ENCODE measurements at regions not wholly inside any gene's neighbourhood (a gene's known extent, or its start where the extent isn't known, plus 50 kb on each side); places are given as distances from the start of the nearest gene placed in this dataset.
"Not testable (repeated sequence)": the region's sequence is repeated elsewhere in the genome, so short reads cannot be mapped to it uniquely, and the experiment has no call there.

DNA sequence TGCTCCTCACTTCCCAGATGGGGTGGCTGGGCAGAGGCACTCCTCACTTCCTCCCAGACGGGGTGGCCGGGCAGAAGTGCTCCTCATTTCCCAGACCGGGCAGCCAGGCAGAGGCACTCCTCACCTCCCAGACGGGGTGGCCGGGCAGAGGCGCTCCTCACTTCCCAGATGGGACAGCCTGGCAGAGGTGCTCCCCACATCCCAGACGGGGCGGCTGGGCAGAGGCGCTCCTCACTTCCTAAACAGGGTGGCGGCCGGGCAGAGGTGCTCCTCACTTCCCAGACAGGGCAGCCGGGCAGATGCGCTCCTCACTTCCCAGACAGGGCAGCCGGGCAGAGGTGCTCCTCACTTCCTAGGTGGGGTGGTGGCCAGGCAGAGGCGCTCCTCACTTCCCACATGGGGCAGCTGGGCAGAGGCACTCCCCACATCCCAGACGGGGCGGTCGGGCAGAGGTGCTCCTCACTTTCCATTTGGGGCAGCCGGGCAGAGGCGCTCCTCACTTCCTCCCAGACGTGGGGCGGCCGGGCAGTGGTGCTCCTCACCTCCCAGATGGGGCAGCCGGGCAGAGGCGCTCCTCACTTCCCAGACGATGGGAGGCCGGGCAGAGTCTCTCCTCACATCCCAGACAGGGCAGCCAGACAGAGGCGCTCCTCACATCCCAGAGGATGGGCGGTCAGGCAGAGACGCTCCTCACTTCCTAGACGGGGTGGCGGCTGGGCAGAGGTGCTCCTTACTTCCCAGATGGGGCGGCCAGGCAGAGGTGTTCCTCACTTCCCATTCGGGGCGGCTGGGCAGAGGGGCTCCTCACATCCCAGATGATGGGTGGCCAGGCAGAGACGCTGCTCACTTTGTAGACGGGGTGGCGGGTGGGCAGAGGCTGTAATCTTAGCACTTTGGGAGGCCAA, 274.5 kb downstream of the LIPI start:
- H3K4me3 ChIP-seq (ENCODE audit: low read depth, low read length); DNase-seq (ENCODE audit: low read depth): not testable (repeated sequence)

DNA sequence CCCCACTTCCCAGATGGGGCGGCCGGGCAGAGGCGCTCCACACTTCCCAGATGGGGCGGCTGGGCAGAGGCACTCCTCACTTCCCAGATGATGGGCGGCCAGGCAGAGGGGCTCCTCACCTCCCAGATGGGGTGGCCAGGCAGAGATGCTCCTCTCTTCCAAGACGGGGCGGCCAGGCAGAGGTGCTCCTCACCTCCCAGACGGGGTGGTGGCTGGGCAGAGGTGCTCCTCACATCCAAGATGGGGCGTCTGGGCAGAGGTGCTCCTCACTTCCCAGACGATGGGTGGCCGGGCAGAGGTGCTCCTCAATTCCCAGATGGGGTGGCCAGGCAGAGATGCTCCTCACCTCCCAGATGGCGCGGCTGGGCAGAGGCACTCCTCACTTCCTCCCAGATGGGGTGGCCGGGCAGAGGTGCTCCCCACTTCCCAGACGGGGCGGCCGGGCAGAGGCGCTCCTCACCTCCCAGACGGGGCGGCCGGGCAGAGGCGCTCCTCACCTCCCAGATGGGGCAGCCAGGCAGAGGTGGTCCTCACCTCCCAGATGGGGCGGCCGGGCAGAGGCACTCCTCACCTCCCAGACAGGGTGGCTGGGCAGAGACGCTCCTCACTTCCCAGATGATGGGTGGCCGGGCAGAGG, 275.2 kb downstream of the LIPI start:
- not testable (repeated sequence) for DNase-seq (ENCODE audit: low read depth)

DNA sequence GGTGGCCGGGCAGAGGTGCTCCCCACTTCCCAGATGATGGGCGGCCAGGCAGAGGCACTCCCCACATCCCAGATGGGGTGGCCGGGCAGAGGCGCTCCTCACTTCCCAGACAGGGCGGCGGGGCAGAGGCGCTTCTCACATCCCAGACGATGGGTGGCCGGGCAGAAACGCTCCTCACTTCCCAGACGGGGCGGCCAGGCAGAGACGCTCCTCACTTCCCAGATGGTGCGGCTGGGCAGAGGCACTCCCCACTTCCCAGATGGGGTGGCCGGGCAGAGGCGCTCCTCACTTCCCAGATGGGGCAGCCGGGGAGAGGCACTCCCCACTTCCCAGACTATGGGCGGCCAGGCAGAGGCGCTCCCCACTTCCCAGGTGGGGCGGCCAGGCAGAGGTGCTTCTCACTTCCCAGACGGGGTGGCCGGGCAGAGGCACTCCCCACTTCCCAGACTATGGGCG, 275.8 kb downstream of the LIPI start:
- not testable (repeated sequence) for H3K4me3 ChIP-seq (ENCODE audit: low read depth, low read length); DNase-seq (ENCODE audit: low read depth)

More for the DNA sequence above, 275.2 kb downstream of the LIPI start:
- not testable (repeated sequence) for H3K4me3 ChIP-seq (ENCODE audit: low read depth, low read length)

DNA sequence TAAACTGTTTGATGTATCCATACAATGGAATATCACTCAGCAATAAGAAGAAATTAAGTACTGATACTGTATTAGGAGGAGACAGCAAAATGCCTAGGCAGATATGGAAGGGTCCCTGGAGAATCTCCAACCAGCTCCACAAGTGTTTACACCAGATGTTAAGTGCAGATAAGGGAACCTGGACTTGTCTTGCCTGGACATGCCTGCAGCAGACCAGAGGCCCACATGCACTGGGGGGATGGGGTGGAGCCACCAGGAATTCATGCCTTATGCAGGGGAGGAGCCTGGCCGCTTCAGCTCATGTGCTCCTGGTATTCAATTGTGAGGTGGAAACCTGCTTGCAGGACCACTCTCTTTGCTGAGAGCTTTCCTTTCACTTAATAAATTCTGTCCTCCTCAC, 287.6 kb downstream of the LIPI start:
- H3K4me3 ChIP-seq (ENCODE audit: low read depth, low read length); DNase-seq (ENCODE audit: low read depth): not testable (repeated sequence)

DNA sequence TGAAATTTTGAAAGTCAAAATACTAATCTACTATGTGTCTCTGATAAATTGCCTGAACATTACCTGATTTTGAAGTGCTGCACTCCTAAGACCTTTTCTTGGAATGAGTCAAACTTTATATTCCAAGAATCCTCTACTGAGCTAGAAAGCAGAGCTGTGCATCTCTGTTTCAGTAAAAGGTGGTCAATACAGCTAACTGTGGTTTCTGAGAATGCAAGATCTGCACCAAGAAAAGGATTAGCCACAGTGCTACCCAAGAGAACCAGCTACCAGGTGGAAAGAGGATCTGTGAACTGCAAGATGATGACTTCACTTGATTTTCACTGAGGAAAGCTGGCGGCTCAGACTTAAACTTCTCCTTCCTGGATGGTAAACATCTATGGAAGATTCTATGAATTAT, 289.3 kb downstream of the LIPI start:
- H3K4me3 ChIP-seq (ENCODE audit: low read depth, low read length); DNase-seq (ENCODE audit: low read depth): not testable (repeated sequence)

DNA sequence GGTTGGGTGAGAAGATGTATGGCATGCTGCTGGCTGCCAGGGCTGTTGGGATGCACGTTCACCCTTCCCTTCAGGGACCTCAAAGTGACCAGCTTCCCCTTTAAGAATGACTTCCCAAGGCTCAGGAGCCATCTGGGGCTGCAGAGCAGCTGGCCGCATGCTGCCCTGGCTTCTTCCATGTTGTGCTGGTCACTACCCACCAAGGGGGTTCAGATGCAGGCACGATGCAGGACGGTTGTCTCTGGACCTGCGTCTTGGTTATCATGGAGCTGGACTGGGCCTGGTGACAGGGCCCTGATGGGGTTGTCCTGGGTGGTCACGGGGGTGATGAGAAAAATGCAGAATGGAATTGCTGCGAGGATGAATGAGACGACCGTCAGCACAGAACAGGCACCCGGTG, 297.8 kb downstream of the POTED start:
- not testable (repeated sequence) for DNase-seq (ENCODE audit: low read depth); H3K4me3 ChIP-seq (ENCODE audit: low read depth, low read length)

DNA sequence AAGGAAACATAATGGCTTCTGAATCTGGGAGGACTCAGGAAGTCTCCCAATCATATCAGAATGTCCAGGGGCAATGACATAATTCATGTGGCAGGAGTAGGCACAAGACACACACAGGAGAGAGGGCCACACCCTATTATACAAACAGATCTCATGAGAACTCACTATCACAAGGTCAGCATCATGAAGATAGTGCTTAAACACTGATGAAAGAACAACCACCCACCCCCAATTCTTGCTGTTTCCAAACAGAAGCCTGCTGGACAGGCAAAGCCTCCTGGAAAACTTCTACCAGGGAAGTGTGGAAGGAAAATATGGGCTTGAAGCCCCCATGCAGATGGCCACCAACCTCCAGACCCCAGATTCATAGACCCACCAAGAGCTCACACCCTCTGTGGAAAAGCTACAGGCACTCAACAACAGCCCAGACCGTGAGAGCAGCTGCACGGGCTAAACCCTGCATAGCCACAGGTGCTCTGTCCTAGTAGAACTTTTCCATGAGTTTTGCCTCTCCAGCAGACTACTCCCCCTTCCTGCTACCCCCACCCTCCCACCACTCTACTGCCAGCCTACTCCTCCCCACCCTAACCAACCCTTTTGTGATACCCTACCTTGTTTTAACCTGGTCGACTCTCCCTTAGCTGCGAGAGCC, 287.1 kb downstream of the POTED start:
- not testable (repeated sequence) for DNase-seq (ENCODE audit: low read depth); H3K4me3 ChIP-seq (ENCODE audit: low read depth, low read length)

DNA sequence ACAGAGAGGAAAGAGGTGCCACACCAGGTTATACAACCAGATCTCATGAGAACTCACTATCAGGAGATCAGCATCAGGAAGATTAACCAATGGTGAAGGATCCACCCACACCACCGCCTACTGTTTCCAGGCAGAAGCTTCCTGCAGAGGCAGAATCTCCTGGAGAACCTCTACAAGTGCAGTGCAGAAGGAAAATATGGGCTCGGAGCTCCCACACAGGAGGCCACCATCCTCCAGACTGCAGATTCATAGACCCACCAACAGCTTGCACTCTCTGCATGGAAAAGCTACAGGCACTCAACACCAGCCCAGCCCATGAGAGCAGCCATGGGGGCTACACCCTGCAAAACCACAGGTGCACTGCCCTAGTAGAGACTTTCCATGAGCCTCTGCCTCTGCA, 284.0 kb downstream of the POTED start:
- not testable (repeated sequence) for H3K4me3 ChIP-seq (ENCODE audit: low read depth, low read length); DNase-seq (ENCODE audit: low read depth)

DNA sequence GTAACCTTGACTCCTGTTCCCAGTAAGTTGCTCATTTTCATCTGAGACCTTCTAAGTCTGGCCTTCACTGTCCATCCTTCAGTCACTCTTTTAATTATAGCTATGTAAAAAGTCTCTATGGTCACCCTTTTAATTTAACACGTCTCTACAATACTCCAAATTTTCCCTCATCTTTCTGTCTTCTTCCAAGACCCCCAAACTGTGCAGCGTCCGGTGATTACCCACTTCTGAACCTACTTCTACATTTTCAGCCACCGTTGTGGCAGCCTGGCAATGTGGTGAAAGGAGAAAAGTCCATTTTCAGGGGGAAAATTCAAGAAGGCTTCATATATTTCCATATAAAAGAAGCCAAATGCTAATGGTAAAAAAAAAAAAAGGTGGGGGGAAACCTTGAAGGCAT, 283.4 kb downstream of the POTED start:
- DNase-seq (ENCODE audit: low read depth); H3K4me3 ChIP-seq (ENCODE audit: low read depth, low read length): not testable (repeated sequence)

DNA sequence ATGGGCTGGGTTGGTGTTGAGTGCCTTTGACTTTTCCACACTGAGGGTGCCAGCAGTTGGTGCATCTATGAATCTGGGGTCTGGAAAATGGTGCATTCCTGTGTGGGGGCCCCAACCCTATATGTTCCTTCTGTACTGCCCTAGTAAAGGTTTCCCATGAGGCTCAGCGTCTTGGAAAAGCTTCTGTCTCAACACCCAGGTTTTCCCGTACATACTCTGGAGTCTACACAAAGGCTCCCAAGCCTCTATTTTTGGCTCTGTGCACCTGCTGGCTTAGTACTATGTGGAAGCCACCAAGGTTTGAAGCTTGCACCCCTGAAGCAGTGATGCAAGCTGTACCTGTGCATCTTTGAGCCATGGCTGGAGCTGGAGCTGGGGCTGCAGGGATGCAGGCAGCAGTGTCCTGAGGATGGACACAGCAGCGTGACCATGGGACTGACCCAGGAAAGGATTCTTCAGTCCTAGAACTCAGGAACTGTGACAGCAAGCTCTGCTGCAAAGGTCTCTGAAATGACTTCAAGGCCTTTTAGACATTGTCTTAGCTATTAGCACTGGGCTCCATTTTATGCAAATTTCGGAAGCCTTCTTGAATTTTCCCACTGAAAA, 282.7 kb downstream of the POTED start:
- DNase-seq (ENCODE audit: low read depth); H3K4me3 ChIP-seq (ENCODE audit: low read depth, low read length): not testable (repeated sequence)

DNA sequence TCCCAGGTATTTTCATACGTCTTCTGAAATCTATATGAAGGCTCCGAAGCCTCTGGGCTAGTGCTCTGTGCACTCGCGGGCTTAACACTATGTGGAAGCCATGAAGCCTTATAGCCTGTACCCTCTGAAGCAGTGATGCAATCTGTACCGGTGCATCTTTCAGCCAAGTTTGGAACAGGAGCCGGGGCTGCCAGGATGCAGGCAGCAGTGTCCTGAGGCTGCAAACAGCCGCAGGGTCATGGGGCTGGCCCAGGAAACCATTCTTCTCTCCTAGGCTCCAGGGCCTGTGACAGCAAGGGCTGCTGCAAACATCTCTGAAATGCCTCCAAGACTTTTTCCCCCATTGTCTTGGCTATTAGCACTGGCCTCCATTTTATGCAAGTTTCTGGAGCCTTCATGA, 279.6 kb downstream of the POTED start:
- not testable (repeated sequence) for DNase-seq (ENCODE audit: low read depth); H3K4me3 ChIP-seq (ENCODE audit: low read depth, low read length)

DNA sequence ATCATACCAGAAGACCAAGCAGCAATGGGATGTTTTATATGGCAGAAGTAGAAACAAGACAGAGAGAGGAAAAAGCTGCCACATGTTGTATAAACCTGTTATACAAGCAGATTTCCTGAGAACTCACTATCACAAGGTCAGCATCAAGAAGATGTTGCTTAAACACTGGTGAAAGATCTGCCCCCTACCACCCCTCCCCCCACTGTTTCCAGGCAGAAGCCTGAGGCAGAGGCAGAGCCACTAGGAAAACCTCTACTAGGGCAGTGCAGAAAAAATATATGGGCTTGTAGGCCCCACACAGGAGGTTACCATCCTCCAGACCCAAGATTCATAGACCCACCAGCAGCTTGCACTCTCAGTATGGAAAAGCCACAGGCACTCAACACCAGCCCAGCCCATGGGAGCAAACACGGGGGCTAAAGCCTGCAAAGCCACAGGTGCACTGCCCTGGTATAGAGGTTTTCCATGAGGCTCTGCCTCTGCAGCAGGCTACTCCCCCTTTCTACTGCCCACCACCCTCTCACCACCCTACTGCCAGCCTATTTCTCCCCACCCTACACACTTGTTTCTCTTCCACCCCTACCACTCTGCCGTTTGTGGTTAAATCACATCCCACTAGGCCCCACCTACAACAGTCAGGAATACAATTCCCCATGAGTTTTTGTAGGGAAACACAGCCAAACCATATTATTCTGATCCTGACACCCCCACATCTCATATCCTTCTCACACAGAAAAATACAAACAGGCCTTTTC, 274.2 kb downstream of the POTED start:
- not testable (repeated sequence) for DNase-seq (ENCODE audit: low read depth)

DNA sequence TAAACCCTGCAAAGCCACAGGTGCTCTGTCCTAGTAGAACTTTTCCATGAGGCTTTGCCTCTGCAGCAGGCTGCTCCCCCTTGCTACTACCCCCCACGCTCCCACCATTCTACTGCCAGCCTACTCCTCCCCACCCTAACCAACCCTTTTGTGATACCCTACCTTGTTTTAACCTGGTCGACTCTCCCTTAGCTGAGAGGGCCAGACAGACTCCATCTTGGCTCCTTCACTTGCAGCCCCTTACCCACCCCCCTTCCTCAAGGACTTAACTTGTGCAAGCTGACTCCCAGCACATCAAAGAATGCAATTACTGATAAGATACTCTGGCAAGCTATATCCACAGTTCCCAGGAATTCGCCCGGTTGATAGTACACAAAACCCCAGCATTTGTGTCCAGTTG, 267.9 kb downstream of the POTED start:
- H3K4me3 ChIP-seq (ENCODE audit: low read depth, low read length); DNase-seq (ENCODE audit: low read depth): not testable (repeated sequence)

More for the DNA sequence above, 274.2 kb downstream of the POTED start:
- not testable (repeated sequence) for H3K4me3 ChIP-seq (ENCODE audit: low read depth, low read length)

DNA sequence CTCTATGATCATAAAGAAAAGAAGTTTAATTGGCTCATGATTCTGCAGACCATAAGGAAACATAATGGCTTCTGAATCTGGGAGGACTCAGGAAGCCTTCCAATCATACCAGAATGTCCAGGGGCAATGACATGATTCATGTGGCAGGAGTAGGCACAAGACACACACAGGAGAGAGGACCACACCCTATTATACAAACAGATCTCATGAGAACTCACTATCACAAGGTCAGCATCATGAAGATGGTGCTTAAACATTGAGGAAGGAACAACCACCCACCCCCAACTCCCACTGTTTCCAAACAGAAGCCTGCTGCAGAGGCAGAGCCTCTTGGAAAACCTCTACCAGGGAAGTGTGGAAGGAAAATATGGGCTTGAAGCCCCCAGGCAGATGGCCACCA, 267.4 kb downstream of the POTED start:
- H3K4me3 ChIP-seq (ENCODE audit: low read depth, low read length); DNase-seq (ENCODE audit: low read depth): not testable (repeated sequence)

DNA sequence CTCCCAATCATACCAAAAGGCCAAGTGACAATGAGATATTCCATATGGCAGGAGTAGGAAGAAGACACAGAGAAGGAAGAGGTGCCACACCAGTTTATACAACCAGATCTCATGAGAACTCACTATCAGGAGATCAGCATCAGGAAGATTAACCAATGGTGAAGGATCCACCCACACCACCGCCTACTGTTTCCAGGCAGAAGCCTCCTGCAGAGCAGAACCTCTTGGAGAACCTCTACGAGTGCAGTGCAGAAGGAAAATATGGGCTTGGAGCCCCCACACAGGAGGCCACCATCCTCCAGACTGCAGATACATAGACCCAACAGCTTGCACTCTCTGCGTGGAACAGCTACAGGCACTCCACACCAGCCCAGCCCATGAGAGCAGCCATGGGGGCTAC, 264.4 kb downstream of the POTED start:
- H3K4me3 ChIP-seq (ENCODE audit: low read depth, low read length); DNase-seq (ENCODE audit: low read depth): not testable (repeated sequence)

DNA sequence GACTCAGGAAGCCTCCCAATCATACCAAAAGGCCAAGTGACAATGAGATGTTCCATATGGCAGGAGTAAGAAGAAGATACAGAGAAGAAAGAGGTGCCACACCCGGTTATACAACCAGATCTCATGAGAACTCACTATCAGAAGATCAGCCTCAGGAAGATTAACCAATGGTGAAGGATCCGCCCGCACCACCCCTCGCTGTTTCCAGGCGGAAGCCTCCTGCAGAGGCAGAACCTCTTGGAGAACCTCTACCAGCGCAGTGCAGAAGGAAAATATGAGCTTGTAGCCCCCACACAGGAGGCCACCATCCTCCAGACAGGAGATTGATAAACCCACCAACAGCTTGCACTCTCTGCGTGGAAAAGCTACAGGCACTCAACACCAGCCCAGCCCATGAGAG, 245.1 kb downstream of the POTED start:
- no peak overlapping the region for H3K4me3 ChIP-seq (ENCODE audit: low read depth, low read length)
- DNase-seq (ENCODE audit: low read depth) = no peak

DNA sequence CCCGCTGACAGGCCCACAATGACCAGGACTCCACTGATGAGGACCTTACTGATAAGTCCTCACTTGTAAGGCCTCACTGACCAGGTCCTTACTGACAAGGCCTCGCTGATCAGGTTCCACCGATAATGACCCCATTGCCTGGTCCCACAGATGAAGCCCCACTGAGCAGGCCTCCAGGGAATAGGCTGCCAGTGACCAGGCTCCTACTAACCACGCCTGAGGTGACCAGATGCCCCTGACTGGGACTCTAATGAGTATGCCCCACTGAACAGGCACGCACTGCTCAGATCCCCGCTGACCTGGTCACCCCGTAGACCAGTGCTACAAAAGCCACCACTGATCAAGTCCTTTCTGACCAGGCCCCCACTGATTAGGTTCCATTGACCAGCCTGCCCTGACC, 241.2 kb downstream of the POTED start:
- H3K4me3 ChIP-seq (ENCODE audit: low read depth, low read length); DNase-seq (ENCODE audit: low read depth): not testable (repeated sequence)

DNA sequence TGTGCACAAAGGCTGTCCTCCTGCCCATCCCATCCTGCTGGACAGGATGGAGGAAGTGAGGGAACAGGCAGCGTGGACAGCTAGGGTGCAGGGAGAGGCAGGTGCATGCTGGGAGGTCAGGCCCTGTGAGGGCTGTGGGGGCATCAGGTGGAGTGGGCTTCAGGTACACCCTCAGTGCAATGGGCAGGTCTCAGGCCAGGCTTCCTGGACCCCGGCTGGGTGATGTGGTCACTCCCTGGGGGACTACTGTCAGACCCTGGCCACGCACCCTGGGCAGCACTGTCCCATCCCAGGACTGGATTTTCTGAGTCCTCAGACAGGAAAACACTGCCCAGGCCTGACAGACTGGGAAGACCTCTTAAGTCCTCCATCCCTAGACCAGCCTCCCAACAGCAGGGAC, 239.9 kb downstream of the POTED start:
- DNase-seq (ENCODE audit: low read depth); H3K4me3 ChIP-seq (ENCODE audit: low read depth, low read length): not testable (repeated sequence)

DNA sequence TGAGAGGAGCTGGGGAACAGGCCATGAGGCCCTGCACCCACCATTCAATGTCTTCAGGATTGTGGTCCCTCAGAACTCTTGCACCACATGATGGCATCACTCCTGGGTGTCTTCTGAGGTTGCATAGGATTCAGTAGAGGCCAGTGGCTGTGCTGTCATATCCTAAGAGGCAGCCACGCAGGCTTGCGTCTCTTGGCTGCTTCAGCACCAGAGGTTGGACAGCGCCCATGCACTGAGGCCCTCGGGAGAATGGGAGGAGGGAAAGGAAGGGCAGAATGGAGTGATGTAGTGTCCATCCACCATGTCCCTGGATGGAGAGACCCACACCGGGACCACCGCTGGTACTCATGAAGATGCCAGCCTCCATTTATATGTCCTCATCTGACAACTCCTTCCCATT, 237.1 kb downstream of the POTED start:
- not testable (repeated sequence) for DNase-seq (ENCODE audit: low read depth); H3K4me3 ChIP-seq (ENCODE audit: low read depth, low read length)
